Activated CD8-positive, alpha-beta memory T cell treated with anti-CD3 and anti-CD28 coated beads, Interleukin-2, amount 50 U/mL, for 1 hour (primary cell): ENCODE measurements at regions not wholly inside any gene's neighbourhood (a gene's known extent, or its start where the extent isn't known, plus 50 kb on each side); places are given as distances from the start of the nearest gene placed in this dataset.
"Not testable (repeated sequence)": the region's sequence is repeated elsewhere in the genome, so short reads cannot be mapped to it uniquely, and the experiment has no call there.

Experiments used
- DNase-seq: peaks from one replicate; pipeline ENCODE4 v3.0.0-alpha.2; 2020; ENCODE audit errors: extremely low read depth

DNA sequence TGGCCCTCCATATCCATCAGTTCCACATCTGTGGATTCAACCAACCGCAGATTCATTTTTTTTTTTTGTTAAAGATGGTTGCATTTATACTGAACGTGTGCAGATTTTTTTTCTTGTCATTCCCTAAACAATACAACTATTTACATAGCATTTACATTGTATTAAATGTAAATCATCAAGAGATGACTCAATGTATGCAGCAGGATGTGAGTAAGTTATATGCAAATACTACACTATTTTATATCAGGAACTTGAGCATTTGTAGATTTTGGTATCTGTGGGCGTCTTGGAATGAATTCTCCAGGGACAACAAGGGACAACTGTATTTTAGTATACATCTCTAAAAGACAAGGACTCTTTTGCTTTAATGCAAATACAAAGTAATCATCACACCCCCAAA lies 299.2 kb upstream of the ZNF608 start:
- no peak for DNase-seq

DNA sequence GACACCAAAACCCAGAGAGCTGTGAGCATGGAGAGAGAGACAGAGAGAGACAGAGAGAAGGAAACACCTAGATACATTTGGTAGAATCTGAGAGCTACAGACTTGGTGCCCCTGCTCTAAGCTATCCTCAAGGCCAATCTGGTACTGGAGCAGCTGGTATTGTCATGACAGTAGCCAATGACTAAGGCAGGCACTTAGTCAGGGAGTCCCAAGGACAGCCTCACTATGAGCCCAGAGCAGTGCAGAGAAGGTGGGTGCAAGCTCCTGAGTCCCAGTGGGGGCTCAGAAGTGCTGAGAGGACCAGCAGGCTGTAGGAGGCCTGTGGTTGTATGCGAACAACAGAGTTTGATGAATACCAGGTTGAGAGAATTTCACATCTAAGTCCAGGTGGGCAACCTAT lies 300.4 kb upstream of the ZNF608 start:
- no peak for DNase-seq

DNA sequence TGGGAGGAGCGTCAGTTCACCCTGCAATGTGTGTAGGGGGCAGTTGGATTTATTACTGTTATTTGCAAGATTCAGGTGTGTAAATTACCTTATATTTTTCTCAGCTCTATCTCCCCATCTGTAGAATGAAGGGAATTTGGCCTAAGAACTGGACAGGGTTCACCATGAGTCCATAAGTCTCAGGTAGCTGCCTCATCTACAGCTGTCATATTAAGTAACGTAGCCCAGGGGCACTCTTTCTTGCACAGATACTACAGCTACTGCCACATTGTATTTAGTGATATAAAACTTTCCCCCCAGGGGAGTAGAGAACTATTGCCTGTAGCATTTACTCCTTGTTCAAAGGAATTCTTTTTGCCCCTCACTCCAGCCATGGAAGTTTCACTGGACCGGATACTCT lies 301.4 kb upstream of the ZNF608 start:
- no peak for DNase-seq

DNA sequence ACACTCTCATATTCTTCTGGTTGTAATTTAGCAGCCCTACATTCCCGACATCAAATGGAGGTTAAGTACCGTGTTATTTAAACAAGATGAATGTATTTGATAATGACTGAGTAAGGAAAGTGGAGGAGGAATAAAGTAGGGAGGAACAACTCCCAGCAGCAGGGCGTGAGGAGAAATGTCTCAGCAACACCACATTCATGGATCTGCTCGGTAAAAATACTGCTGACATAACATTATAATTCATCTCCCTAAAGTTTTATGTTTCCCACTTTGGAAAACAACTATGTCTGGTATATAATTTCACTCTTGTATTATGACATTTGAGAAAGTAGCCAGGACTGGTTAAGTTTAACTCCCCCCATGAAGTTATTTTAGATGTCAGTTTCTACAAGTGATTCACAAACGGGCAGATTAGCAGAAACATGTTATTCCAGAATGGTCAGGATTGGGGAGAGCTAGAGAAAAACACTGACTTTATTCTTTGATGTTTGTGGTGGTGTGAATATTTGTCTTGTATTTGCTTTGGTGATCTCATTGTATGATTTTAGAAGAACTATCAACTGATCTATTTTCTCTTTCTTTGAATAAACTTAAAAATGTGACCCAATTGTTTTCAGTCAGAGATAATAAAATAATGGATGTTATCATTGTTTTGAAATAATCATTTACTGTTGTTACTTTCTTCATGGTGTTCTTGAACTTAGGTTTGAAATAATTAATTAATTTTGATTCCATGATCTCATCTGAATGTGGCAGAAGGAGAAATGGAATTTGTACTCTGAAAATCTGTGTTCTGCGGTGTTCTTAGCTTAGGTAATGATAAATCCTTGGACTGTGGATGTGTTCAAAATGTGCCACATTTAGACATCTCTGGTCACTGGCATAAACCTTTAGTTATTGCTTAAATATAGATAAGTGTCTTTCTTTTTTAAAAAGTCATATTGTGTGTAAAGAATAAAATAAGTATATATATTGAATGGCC lies 303.6 kb upstream of the ZNF608 start:
- no peak for DNase-seq

DNA sequence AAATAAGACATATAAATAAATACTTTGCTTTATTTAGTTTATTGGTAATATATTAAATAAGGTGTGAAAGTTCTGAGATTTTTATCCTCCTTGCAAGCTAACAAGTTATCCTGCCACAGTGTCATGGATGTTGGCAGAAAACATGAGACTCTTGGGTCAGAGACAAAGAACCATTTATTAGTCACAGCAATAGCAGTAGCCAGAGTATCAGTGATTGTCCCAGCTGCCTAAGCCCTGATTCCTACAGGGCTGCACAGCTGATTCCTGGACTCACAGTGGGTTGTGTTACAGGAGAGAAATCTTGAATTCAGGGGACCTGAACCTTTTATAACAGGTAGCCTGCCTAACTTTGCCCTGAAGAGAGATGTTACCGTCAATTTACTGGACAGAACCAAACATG lies 304.5 kb upstream of the ZNF608 start:
- DNase-seq = no peak

DNA sequence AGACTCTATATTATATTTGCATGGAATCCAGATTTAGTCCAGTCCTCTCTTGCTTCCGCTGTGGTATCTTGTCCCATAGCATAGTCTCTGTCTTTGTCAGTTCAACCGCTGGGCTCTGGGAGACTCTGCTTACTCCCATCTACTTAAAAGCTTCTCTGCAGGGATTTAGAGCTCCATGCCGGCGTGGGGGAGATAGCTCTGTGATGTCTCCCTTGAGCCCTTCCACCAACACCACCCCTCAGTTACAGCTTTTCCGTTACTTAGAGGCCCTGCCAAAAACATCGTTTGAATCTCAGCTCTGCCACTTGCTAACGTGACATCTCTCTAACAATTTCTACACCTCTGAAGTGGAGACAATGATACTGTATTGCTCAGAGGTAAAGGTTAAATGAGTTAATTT lies 306.1 kb upstream of the ZNF608 start:
- DNase-seq = no peak

DNA sequence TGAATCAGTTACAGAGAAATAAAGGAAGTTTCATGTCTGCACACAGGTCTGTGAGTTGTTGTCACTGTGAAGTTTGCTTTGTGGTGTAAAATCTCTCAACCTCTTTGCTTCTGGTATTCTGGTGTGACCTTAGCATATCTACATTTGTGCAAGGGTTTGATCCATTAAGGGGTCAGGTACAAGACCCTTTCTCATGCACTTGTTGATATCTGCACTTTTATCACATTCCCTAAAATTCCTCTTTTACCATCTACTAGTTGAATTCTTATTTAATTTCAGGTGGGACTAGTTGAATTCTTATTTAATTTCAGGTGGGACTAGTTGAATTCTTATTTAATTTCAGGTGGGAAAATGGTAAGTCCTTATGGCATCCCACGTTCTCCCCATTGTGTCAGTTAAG lies 306.7 kb upstream of the ZNF608 start:
- DNase-seq = no peak

DNA sequence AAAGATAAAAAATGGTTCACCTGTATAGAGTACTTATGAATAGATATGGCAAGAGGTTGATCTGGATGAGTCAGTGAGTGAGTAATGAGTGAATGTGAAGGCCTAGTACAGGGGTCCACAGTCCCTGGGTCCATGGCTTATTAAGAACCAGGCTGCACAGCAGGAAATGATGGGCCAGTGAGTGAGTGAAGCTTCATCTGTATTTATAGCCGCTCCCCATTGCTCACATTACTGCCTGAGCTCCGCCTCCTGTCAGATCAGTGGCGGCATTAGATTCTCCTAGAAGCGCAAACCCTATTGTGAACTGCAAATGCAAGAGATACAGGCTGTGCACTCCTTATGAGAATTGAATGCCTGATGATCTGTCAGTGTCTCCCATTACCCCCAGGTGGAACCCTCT lies 307.7 kb upstream of the ZNF608 start:
- DNase-seq = no peak

DNA sequence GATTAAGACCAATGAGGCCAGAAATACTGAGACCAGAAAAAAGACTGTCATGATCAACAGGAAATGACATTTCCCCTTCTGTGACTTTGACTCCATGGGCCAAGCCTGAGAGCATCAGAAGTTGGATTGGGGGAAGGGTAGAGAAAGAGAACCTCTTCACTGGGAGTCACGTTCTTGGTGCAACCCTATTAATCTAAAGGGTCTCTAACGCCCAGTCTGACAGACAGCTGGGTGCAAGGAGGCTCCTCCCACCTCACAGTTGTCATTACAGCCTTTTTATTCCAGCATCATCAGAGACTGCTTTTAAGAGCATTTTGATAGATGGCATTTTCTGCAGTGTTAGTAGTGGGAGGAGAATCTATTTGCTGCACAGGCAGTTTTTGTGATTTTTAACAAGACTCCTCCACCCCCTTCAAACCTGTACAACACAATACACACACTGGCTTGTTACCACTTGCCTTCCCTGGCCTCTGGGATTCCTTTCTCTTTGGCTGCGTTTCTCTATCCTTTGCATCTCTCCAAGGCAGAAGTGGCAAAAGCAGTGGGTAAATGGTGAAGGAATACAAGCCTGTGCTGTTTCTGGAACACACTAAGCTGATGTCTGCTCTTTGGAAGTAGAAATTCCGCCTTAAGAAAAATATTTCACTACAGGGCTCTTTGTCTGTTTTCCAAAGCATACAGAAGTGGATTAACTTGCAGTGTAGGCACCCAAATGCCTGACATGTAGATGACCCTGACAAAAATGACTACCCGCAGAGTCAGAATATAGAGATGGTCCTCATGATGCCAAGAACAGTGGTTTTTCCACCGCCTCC lies 310.4 kb upstream of the ZNF608 start:
- DNase-seq = no peak

DNA sequence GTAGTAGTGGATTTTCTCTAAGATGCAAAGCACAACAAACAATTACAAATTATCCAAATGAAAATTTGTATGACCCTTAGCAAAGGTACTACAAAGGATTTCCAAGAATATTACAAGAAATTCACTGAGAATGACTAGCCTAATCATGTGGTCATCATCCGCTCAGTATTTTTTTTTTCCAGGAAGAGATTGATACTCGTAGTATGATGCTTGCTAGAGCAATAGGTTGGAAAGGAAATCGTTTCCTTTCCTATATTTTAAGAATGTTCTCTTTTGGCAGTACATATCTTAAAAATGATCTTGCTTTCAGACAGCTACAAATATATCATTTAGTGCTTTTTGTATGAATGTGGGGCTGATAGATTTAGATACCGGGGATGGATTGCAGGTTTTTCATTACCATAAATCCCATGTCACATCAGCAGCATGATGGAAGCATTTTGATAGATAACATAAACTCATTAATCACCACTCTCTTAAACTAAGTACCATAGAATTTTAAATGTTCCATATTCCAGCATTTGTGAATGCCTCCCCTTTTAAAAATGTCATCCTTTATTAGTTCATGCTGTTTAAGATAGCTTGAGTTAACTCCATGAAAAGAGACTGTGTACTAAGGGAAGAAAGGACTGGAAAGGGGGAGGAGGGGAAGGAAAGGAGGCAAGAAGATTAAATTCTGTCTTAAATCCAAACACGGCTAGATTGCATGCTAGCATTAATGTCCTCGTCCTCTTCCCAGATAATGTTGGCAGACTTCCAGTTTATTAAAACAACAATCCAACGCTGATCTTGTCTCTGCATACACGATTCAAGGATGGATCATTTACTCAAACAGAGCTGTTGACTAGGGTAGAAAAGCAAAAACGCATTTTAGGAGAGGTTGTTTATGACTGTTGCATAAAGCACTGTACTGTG lies 311.7 kb upstream of the ZNF608 start:
- no peak for DNase-seq

DNA sequence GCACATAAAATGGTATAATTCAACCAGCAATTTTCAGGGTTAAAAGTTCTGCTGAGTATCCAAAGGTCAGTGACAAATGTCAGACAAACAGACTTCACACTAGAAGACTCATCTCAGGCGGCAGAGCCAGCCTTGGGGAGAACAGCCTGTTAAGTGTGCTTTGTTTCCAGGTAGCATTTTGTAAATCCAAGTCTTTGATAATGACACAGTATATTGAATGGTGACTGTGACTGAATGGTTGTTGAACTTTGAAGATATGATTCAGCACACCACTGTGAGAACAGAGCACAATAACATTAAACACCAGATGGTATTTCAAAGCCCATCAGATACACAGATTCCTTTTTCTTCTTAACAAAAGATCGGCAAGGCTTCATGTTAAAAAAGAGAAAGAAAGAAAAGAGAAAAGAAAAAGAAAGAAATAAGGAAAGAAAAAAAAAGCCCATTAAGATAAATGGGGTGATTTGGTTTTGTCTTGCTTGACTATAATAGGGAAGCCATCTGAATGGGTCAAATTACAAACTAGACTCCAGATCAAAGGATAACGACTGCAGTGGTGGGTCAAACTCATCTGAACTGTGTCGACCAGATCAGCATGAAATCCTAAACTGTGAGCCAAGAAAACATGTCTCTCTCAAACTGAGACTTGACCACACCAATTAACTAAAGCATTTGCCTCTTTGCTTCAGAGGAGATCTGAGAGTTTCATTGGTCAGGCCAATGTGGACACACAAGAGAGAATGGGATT lies 313.0 kb upstream of the ZNF608 start:
- no peak for DNase-seq

DNA sequence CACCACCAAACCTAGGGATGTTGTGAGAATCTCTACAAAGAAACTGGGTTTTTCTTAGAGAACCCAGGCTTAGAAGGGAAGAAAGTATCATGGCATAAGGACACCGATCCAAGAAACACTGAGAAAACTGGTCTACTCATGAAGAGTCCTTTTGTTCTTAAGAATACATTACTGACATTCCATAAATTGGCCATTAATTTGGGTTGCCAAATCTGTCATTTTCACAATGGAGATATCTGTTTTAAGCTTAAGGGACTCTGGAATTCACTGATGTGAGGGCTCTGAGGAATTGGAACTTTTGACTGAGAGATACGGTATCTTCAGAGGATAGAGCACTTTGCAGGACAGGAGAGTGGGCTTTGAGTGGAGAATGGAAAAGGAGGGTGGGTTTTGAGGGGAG lies 315.3 kb upstream of the ZNF608 start:
- no peak for DNase-seq

DNA sequence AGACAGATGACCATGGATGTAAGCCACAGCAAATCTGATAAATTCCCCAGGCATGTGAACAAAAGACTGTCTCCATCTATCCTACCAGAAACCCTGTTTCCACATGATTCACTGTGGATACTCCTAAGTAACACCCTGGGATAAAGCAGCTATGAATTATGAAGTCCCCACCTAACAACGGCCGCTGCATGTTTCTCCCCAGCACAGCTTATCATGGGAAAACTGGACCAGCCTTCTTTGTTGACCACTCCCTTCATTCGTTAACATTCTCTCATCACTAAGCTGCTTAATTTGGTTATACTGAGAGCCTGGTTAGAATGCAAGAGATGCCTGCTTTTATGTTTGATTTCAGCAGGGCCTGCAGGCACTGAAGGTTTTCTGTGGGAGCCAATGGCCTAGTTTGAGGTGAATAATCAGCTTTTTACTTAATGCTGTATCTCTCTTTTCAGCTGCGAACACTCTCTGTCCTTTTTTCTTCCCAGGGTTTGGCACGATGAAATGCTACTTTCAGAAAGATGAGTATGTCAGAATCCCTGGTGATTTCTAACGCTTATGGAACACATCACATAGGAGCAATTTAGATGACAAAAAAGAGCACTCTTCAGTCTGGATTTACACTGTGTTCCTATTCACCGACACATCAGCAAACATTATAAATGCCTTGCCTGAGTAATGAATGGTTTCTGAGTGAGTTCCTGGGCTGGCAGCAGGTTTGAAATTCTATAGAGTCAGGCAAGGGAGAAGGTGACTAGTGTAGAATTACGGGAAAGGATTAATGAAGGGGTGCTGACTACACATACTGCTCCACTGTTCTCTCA lies 318.4 kb upstream of the ZNF608 start:
- DNase-seq = no peak

DNA sequence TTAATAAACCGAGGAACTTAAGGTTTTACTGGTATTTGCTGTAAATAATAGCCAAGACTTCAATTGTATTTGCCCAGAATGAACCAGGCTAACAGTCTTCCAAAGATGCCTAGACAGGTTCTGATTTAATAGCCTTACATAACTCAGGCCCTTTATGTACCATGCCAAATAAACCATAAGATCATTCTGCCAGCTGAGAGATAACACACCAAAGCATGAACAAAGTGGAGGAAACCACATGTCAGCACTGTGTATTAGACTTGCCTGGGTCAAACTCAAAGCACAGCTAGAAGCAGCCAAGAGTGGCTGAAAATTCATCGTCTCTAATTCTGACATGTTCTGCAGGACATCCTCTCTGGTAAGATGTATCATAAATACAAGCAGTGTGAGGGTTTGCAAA lies 319.3 kb upstream of the ZNF608 start:
- DNase-seq = no peak

DNA sequence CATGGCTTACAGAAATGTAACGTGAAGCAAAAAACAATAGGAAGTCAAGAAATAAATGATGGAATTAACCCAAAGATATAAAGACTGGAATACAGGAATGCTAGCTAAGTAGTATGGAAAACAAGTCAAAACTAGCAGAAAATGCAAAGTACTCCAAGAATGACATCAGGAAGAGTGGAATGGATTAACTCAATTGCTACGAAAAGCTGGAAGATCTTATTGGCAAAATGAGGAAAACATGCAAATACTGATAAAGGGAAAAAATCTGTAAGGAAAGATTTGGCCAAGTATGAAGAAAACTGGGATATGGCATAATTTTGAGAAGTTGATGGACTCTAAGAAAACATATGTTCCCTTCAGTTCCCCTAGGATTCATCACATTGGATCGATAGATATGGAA lies 324.5 kb upstream of the ZNF608 start:
- no peak for DNase-seq

DNA sequence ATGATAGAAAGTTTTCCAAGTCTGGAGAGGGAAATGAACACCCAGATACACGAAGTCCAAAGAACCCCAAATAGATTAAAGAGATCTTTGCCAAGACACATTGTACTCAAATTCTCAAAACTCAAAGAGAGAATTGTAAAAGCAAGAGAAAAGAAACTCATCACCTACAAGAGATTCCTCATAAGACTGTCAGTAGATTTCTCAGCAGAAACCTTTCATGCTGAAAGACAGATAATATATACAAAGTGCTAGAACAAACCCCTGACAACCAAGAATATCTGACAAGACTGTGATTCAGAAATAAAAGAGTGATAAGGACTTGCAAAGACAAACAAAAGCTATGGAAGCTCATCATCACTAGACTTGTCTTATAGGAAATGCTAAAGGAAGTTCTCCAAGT lies 326.7 kb upstream of the ZNF608 start:
- DNase-seq = no peak

DNA sequence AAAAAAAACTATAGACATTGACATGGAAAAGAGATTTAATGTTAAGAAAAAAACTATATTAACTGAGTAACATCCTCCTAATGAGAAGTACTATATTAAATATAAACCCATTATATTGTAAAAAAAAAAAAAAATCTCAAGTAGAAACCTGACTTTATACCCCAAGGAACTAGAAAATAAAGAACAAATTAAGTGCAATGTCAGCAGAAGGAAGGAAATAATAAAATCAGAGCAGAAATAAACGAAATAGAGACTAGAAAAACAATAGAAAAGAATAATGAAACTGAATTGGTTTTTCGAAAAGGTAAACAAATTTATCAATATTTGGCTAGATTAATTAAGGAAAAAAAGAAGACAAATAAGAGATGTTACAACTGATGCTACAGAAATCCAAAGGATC lies 329.1 kb upstream of the ZNF608 start:
- no peak for DNase-seq

DNA sequence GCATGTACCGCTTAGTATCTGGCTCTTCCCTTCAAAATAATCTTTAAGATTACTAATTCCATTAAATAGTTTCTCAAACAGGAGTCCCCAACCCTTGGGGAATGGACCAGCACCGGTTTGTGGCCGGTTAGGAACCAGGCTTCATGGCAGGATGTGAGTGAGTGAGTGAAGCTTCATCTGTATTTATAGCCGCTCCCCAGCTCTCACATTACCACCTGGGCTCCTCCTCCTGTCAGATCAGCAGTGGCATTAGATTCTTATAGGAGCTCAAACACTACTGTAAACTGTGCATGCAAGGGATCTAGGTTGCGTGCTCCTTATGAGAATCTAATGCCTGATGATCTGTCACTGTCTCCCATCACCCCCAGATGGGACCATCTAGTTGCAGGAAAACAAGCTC lies 332.6 kb upstream of the ZNF608 start:
- DNase-seq = not testable (repeated sequence)

DNA sequence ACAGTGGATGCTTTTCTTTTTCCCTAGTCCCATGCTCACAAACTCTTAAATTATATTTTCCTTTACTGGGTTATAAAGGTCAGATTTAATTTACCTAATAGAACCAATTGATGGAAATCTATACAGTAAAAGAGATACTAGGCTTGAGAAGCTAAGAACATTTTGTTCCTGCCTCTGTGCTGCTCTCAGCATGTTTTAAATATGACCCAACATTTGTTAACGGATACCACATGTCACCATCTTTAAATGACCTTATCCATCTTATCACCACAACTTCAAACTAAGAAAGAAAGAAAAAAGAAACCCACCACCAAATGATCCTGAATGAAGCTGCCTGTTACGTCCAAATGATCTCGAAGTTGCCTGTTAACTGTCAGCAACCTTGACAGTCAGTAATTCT lies 334.7 kb upstream of the ZNF608 start:
- no peak for DNase-seq

DNA sequence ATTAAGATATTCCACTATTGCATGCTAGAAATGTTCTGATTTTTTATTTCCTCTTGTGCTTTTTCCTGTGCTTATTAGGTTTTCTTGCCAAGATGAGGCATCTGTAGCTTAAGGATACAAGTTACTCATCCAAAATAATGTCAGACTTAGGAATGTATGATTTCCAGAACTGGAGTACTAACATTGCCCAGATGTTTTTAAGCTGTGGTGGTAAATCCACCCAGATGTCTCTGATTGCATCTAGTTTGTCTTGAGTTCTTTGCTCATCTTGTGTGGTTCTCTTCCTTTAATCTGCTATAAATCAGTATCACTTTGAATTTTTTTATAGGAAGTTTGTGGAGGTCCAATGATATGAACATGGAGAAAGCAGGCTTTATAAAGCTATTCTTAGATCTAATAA lies 337.5 kb upstream of the ZNF608 start:
- no peak for DNase-seq
